Right atrium auricular region (tissue), 2 donors: ENCODE measurements at regions not wholly inside any gene's neighbourhood (a gene's known extent, or its start where the extent isn't known, plus 50 kb on each side); places are given as distances from the start of the nearest gene placed in this dataset.

Source experiments
- DNase-seq: peaks from one replicate; pipeline ENCODE4 v3.0.0-alpha.2; 2019; ENCODE audit warnings: low spot score
- H3K27ac ChIP-seq, 2 donors: fragments of 200-600 bp; sonication (generic); 1 replicate in 1 of 2; 2 replicates in 1 of 2; pipeline ENCODE4 v1.5.1; 2016 to 2019
- H3K27me3 ChIP-seq, 2 donors: fragments of 200-600 bp; sonication (generic); one replicate each; pipeline versions ENCODE4 v1.5.1 to v1.6.0; 2017 to 2019
- H3K36me3 ChIP-seq: fragments of 200-600 bp; sonication (generic); one replicate; pipeline ENCODE4 v1.5.1; 2016
- H3K4me1 ChIP-seq, 2 donors: fragments of 200-600 bp; sonication (generic); one replicate each; pipeline versions ENCODE4 v1.5.1 to v1.6.0; 2017 to 2019
- H3K4me3 ChIP-seq, 2 donors: fragments of 200-600 bp; sonication (generic); 1 replicate in 1 of 2; 2 replicates in 1 of 2; pipeline ENCODE4 v1.5.1; 2017 to 2019; ENCODE audit warnings: mild to moderate bottlenecking in 1 of 2, moderate library complexity in 1 of 2
- H3K9me3 ChIP-seq, 2 donors: fragments of 200-600 bp; sonication (generic); one replicate each; pipeline ENCODE4 v1.5.1; 2019
- CTCF ChIP-seq, 2 donors: fragments of 200-600 bp; sonication (generic); IDR thresholded peaks; one replicate each; pipeline ENCODE4 v1.5.1; 2019; ENCODE audit warnings: antibody characterized with exemption in 2 of 2

- no peaks in the 10 kb centered on the region for H3K27me3 ChIP-seq
- H3K27ac ChIP-seq = no peak overlapping the region
- H3K36me3 ChIP-seq = no peaks in the 10 kb centered on the region
- H3K9me3 ChIP-seq = no peaks in the 10 kb centered on the region
- no peak for DNase-seq
- no peak overlapping the region for H3K4me3 ChIP-seq
- H3K4me1 ChIP-seq = no peaks in the 10 kb centered on the region
- no peak for TF ChIP-seq CTCF (IDR thresholded peaks at IDR 0.05)
These were observed 230.0 kb upstream of the LNX1 start for GRCh38 chr4:53821179-53821851.

- H3K27ac ChIP-seq = no peak overlapping the region
- no peak for DNase-seq
- H3K4me1 ChIP-seq = no peaks in the 10 kb centered on the region
These were observed 226.8 kb upstream of the LNX1 start for GRCh38 chr4:53818104-53818503.

GRCh38 chr4:53816561-53816960 lies 225.3 kb upstream of the LNX1 start:
- Histone ChIP-seq H3K4me3 (no peak overlapping the region), H3K9me3 (no peaks in the 10 kb centered on the region), H3K27ac (no peak overlapping the region), H3K27me3 (no peaks in the 10 kb centered on the region), H3K36me3 (no peaks in the 10 kb centered on the region), H3K4me1 (no peaks in the 10 kb centered on the region)
- no peak for TF ChIP-seq CTCF (IDR thresholded peaks at IDR 0.05)
- no peak for DNase-seq

More at GRCh38 chr4:53818104-53818503, 226.8 kb upstream of the LNX1 start:
- no peaks in the 10 kb centered on the region for H3K36me3 ChIP-seq
- TF ChIP-seq CTCF (IDR thresholded peaks at IDR 0.05) = no peak
- no peak overlapping the region for H3K4me3 ChIP-seq
- no peaks in the 10 kb centered on the region for H3K9me3 ChIP-seq
- no peaks in the 10 kb centered on the region for H3K27me3 ChIP-seq

- no peaks in the 10 kb centered on the region for H3K36me3 ChIP-seq
- no peak overlapping the region for H3K4me3 ChIP-seq
- H3K9me3 ChIP-seq = no peaks in the 10 kb centered on the region
- H3K27ac ChIP-seq = no peak overlapping the region
- no peaks in the 10 kb centered on the region for H3K27me3 ChIP-seq
- no peak for DNase-seq
- no peaks in the 10 kb centered on the region for H3K4me1 ChIP-seq
- no peak for TF ChIP-seq CTCF (IDR thresholded peaks at IDR 0.05)
These were observed 224.0 kb upstream of the LNX1 start for GRCh38 chr4:53815281-53815680.

- no peaks in the 10 kb centered on the region for H3K36me3 ChIP-seq
- H3K27me3 ChIP-seq = no peaks in the 10 kb centered on the region
- TF ChIP-seq CTCF (IDR thresholded peaks at IDR 0.05) = no peak
- no peaks in the 10 kb centered on the region for H3K9me3 ChIP-seq
- no peak overlapping the region for H3K27ac ChIP-seq
- H3K4me3 ChIP-seq = no peak overlapping the region
- DNase-seq = no peak
- no peaks in the 10 kb centered on the region for H3K4me1 ChIP-seq
These were observed 222.7 kb upstream of the LNX1 start for GRCh38 chr4:53813998-53814397.

- Histone ChIP-seq H3K36me3 (no peaks in the 10 kb centered on the region), H3K27me3 (no peaks in the 10 kb centered on the region), H3K4me3 (no peak overlapping the region), H3K27ac (no peak overlapping the region), H3K4me1 (no peaks in the 10 kb centered on the region), H3K9me3 (no peaks in the 10 kb centered on the region)
- TF ChIP-seq CTCF (IDR thresholded peaks at IDR 0.05) = no peak
- no peak for DNase-seq
These were observed 219.4 kb upstream of the LNX1 start for GRCh38 chr4:53810643-53811042.
